HepG2 (cell line): ENCODE measurements at regions not wholly inside any gene's neighbourhood (a gene's known extent, or its start where the extent isn't known, plus 50 kb on each side); places are given as distances from the start of the nearest gene placed in this dataset.

Source experiments
- ATAC-seq: fragments of 200-7000 bp; cut with Tn5 transposase; 3 replicates; pipeline ENCODE4 v1.9.1; 2020; ENCODE audit warnings: mild to moderate bottlenecking, moderate library complexity
- BruUV-seq: library from RNA; stranded (reverse); fragments of 400-500 nt; replicated peaks from 2 replicates; lab custom pipeline; 2021; lab: Mats Ljungman, UMichigan
- CTCF ChIA-PET: fragments of 300-600 bp; formaldehyde crosslinking; extraction: SDS; loops from one replicate; lab custom pipeline; 2021; ENCODE audit warnings: low total read pairs, inconsistent platforms, low intra/inter-chr PET ratio; lab: Yijun Ruan, JAX
- POLR2A ChIA-PET: fragments of 350-600 bp; sonication (Branson Sonifier 250); formaldehyde crosslinking; loops from one replicate; lab custom pipeline; 2020; ENCODE audit warnings: antibody characterized with exemption, inconsistent platforms; lab: Yijun Ruan, JAX
- DNase-seq: peaks from one replicate; pipeline ENCODE4 v3.0.0-alpha.2; 2015; ENCODE audit warnings: low spot score
- FAIRE-seq: peaks from 3 replicates; lab custom pipeline; 2011; peaks lifted over from hg19 to GRCh38; lab: Jason Lieb, UNC
- H2AFZ ChIP-seq: one replicate; pipeline ENCODE4 v1.6.1; 2011; ENCODE audit warnings: low read length, inconsistent platforms
- H3K27ac ChIP-seq: fragments of 300-600 bp; 3 replicates; pipeline ENCODE4 v1.8.0; 2011; ENCODE audit warnings: mixed run types, mild to moderate bottlenecking, mixed read lengths, low read length, inconsistent platforms; ENCODE audit not compliant: insufficient read depth; ENCODE audit errors: extremely low read length
- H3K27me3 ChIP-seq, 2 experiments: fragments of 200-600 bp in 1 of 2; 2 replicates in 1 of 2; 3 replicates in 1 of 2; pipeline versions ENCODE4 v1.6.0 to v1.8.0; 2011; ENCODE audit warnings: low read length in 2 of 2, mild to moderate bottlenecking in 2 of 2, moderate library complexity in 2 of 2, inconsistent platforms in 1 of 2; ENCODE audit not compliant: insufficient read depth in 2 of 2, control insufficient read depth in 1 of 2
- H3K36me3 ChIP-seq, 2 experiments: fragments of 200-600 bp in 1 of 2; replicated peaks in 1 of 2; 2 replicates in 1 of 2; 3 replicates in 1 of 2; pipeline versions ENCODE4 v1.5.1 to v1.8.0; 2011; ENCODE audit warnings: low read length in 2 of 2, inconsistent platforms in 1 of 2; ENCODE audit not compliant: insufficient read depth in 2 of 2, control insufficient read depth in 1 of 2
- H3K4me1 ChIP-seq: 2 replicates; pipeline ENCODE4 v1.5.1; 2012; ENCODE audit warnings: low read length, inconsistent platforms; ENCODE audit not compliant: insufficient read depth
- H3K4me2 ChIP-seq: 2 replicates; pipeline ENCODE4 v1.6.0; 2011; ENCODE audit warnings: low read depth, low read length, inconsistent platforms
- H3K4me3 ChIP-seq, 3 experiments: fragments of 200-600 bp in 1 of 3; sonication (generic), shearing (Covaris generic) in 1 of 3; replicated peaks in 1 of 3; 2 replicates each; pipeline ENCODE4 v1.5.1; 2011 to 2016; ENCODE audit warnings: low read length in 3 of 3, inconsistent platforms in 2 of 3, low read depth in 2 of 3, mild to moderate bottlenecking in 2 of 3, control low read depth in 1 of 3, mixed read lengths in 1 of 3; ENCODE audit not compliant: insufficient read depth in 1 of 3
- H3K79me2 ChIP-seq: one replicate; pipeline ENCODE4 v1.6.1; 2011; ENCODE audit warnings: low read length, inconsistent platforms; ENCODE audit not compliant: insufficient read depth
- H3K9ac ChIP-seq: 2 replicates; pipeline ENCODE4 v1.6.0; 2011; ENCODE audit warnings: mild to moderate bottlenecking, low read depth, low read length, inconsistent platforms; ENCODE audit not compliant: insufficient read depth
- H3K9me3 ChIP-seq: 2 replicates; pipeline ENCODE4 v1.5.1; 2012; ENCODE audit warnings: mild to moderate bottlenecking, low read length
- H4K20me1 ChIP-seq: 2 replicates; pipeline ENCODE4 v1.6.0; 2011; ENCODE audit warnings: inconsistent platforms, mild to moderate bottlenecking, low read length, moderate library complexity; ENCODE audit not compliant: insufficient read depth
- CBX1 ChIP-seq: IDR thresholded peaks from one replicate; pipeline ENCODE4 v1.6.1; 2016; ENCODE audit warnings: antibody characterized with exemption, low read depth
- ZBTB10 ChIP-seq: sonication (generic); formaldehyde crosslinking; IDR thresholded peaks from 2 replicates; pipeline ENCODE4 v1.4.0; 2020; ENCODE audit warnings: missing genetic modification reagents, borderline replicate concordance
- ZBTB40 ChIP-seq, 2 experiments: fragments of 450-650 bp in 1 of 2; sonication (generic) in 1 of 2; formaldehyde crosslinking in 1 of 2; IDR thresholded peaks; 2 replicates each; pipeline versions ENCODE4 v1.6.1 to v1.8.0; 2016 to 2022; ENCODE audit warnings: antibody characterized with exemption in 1 of 2, mild to moderate bottlenecking in 1 of 2, missing genetic modification reagents in 1 of 2
- WGBS: methylation state at CpG from one replicate; pipeline ENCODE4 v1.1.6; 2017; ENCODE audit warnings: low lambda C conversion rate; 5-methylcytosine and 5-hydroxymethylcytosine counted together
- in situ Hi-C: cut with HindIII; loops from 2 replicates; pipeline ENCODE4 v1.10.0; 2017; ENCODE audit warnings: low pct_unique_long_range_greater_than_20kb; ENCODE audit not compliant: extremely low pct_ligation_motif_present
- intact Hi-C: fragments of 100-400 bp; cut with micrococcal nuclease; formaldehyde crosslinking; loops from one replicate; pipeline ENCODE4 v1.10.0; 2022; ENCODE audit not compliant: unreplicated experiment

GRCh38 chr6:54655162-54655561 is 191.4 kb upstream of the FAM83B start:
- Histone ChIP-seq H4K20me1 (no peaks in the 10 kb centered on the region), H3K4me2 (no peak overlapping the region), H3K9me3 (no peaks in the 10 kb centered on the region), H2AFZ (no peak overlapping the region), H3K4me3 (no peak overlapping the region), H3K27ac (no peak overlapping the region), H3K36me3 (no peaks in the 10 kb centered on the region), H3K79me2 (no peaks in the 10 kb centered on the region), H3K9ac (no peak overlapping the region), H3K4me1 (no peaks in the 10 kb centered on the region), H3K27me3 (no peaks in the 10 kb centered on the region)
- ChIA-PET POLR2A (no interaction called here), CTCF (no interaction called here)
- no peak for DNase-seq
- intact Hi-C loops (no loop called here), in situ Hi-C loops (no loop called here)
- 6% methylated on average over 1 of the region's 1 CpG for WGBS
- FAIRE-seq, result no peak
- no peak for TF ChIP-seq ZBTB40 (IDR thresholded peaks at IDR 0.05)
- no peak for TF ChIP-seq ZBTB40 (CRISPR knock-in tag; IDR thresholded peaks at IDR 0.05)
- no peak for TF ChIP-seq ZBTB10 (CRISPR knock-in tag)
- no peak for TF ChIP-seq CBX1
- ATAC-seq, result no peak
- no TSS peak for BruUV-seq
